B cell (primary cell): ENCODE measurements at regions not wholly inside any gene's neighbourhood (a gene's known extent, or its start where the extent isn't known, plus 50 kb on each side); places are given as distances from the start of the nearest gene placed in this dataset.
"Not testable (repeated sequence)": the region's sequence is repeated elsewhere in the genome, so short reads cannot be mapped to it uniquely, and the experiment has no call there.

Experiments used
- ATAC-seq: fragments of 200-7000 bp; cut with Tn5 transposase; one replicate; pipeline ENCODE4 v1.10.0; 2021; ENCODE audit warnings: low read depth, mild to moderate bottlenecking, moderate number of reproducible peaks, moderate library complexity
- CTCF ChIA-PET: fragments of 350-600 bp; sonication (Branson Sonifier 250); formaldehyde crosslinking; loops from one replicate; lab custom pipeline; 2021; ENCODE audit warnings: antibody characterized with exemption, inconsistent platforms; lab: Charles Lee
- POLR2A ChIA-PET: fragments of 350-600 bp; sonication (Branson Sonifier 250); formaldehyde crosslinking; loops from one replicate; lab custom pipeline; 2021; ENCODE audit warnings: antibody characterized with exemption; lab: Charles Lee
- DNase-seq: peaks from one replicate; pipeline ENCODE4 v3.0.0; 2013
- H2AFZ ChIP-seq: 2 replicates; pipeline ENCODE4 v1.6.1; 2012; ENCODE audit warnings: mild to moderate bottlenecking, low read depth, low read length; ENCODE audit not compliant: insufficient read depth, poor library complexity, severe bottlenecking
- H3K27ac ChIP-seq, 2 donors: 1 replicate in 1 of 2; 2 replicates in 1 of 2; pipeline ENCODE4 v1.5.1; 2012 to 2013; ENCODE audit warnings: low read length in 2 of 2, mild to moderate bottlenecking in 2 of 2, moderate library complexity in 1 of 2
- H3K27me3 ChIP-seq, 4 experiments: fragments of 200-600 bp in 1 of 4; sonication (generic) in 1 of 4; replicated peaks in 1 of 4; 1 replicate in 2 of 4; 2 replicates in 2 of 4; pipeline versions ENCODE4 v1.6.1 to v1.7.0; 2013 to 2016; ENCODE audit warnings: low read length in 3 of 4, mild to moderate bottlenecking in 2 of 4, mixed read lengths in 1 of 4, moderate library complexity in 1 of 4; ENCODE audit not compliant: insufficient read depth in 4 of 4, control insufficient read depth in 3 of 4; ENCODE audit errors: control extremely low read depth in 1 of 4
- H3K36me3 ChIP-seq, 2 experiments: replicated peaks in 1 of 2; 1 replicate in 1 of 2; 2 replicates in 1 of 2; pipeline versions ENCODE4 v1.6.1 to v1.7.1; 2013; ENCODE audit warnings: low read length in 1 of 2; ENCODE audit not compliant: insufficient read depth in 2 of 2, control insufficient read depth in 1 of 2; ENCODE audit errors: control extremely low read depth in 1 of 2, extremely low read depth in 1 of 2
- H3K4me1 ChIP-seq, 2 donors: fragments of 200-600 bp in 1 of 2; sonication (generic) in 1 of 2; 1 replicate in 1 of 2; 2 replicates in 1 of 2; pipeline versions ENCODE4 v1.5.1 to v1.6.1; 2013 to 2017; ENCODE audit warnings: low read length in 2 of 2; ENCODE audit not compliant: control insufficient read depth in 2 of 2, insufficient read depth in 2 of 2
- H3K4me2 ChIP-seq: replicated peaks from 2 replicates; pipeline ENCODE3; 2012; ENCODE audit warnings: mild to moderate bottlenecking, low read depth, low read length; ENCODE audit not compliant: poor library complexity, severe bottlenecking
- H3K4me3 ChIP-seq, 5 experiments: fragments of 200-600 bp in 1 of 5; sonication (generic) in 1 of 5; 1 replicate in 3 of 5; 2 replicates in 2 of 5; pipeline versions ENCODE4 v1.5.1 to v1.7.0; 2011 to 2016; ENCODE audit warnings: low read length in 4 of 5, mild to moderate bottlenecking in 4 of 5, low read depth in 2 of 5, control low read depth in 1 of 5, moderate library complexity in 1 of 5; ENCODE audit not compliant: insufficient read depth in 1 of 5; ENCODE audit errors: control extremely low read depth in 1 of 5, extremely low read depth in 1 of 5
- H3K79me2 ChIP-seq: fragments of 200-600 bp; sonication (generic); one replicate; pipeline ENCODE4 v1.6.0; 2016; ENCODE audit warnings: low read length; ENCODE audit not compliant: control insufficient read depth, insufficient read depth
- H3K9ac ChIP-seq: fragments of 200-600 bp; sonication (generic); 2 replicates; pipeline ENCODE4 v1.6.1; 2017; ENCODE audit warnings: mild to moderate bottlenecking, low read length, moderate library complexity
- H3K9me3 ChIP-seq, 3 donors: one replicate each; pipeline versions ENCODE4 v1.6.1 to v1.7.1; 2013; ENCODE audit warnings: low read length in 2 of 3; ENCODE audit not compliant: control insufficient read depth in 2 of 3, insufficient read depth in 1 of 3; ENCODE audit errors: control extremely low read depth in 1 of 3
- H4K20me1 ChIP-seq: 2 replicates; pipeline ENCODE4 v1.6.0; 2012; ENCODE audit warnings: mild to moderate bottlenecking, low read length; ENCODE audit not compliant: insufficient read depth, control insufficient read depth, poor library complexity, severe bottlenecking
- H3K27ac Mint-ChIP-seq: one replicate; pipeline ENCODE4 v1.8.0; 2021; ENCODE audit warnings: mixed read lengths
- H3K27me3 Mint-ChIP-seq: one replicate; pipeline ENCODE4 v1.8.0; 2021; ENCODE audit warnings: mixed read lengths
- H3K4me1 Mint-ChIP-seq: one replicate; pipeline ENCODE4 v1.8.0; 2021; ENCODE audit warnings: mixed read lengths
- H3K4me3 Mint-ChIP-seq: one replicate; pipeline ENCODE4 v1.8.0; 2021; ENCODE audit warnings: mixed read lengths
- H3K9me3 Mint-ChIP-seq: one replicate; pipeline ENCODE4 v1.8.0; 2022; ENCODE audit warnings: mixed read lengths; ENCODE audit not compliant: insufficient read depth
- WGBS: methylation state at CpG from one replicate; pipeline ENCODE4 v1.1.5; 2013; ENCODE audit warnings: missing lambda C conversion rate; ENCODE audit not compliant: insufficient coverage; 5-methylcytosine and 5-hydroxymethylcytosine counted together
- intact Hi-C: fragments of 100-400 bp; cut with micrococcal nuclease; formaldehyde crosslinking; loops from one replicate; pipeline ENCODE4 v1.10.0; 2022

DNA sequence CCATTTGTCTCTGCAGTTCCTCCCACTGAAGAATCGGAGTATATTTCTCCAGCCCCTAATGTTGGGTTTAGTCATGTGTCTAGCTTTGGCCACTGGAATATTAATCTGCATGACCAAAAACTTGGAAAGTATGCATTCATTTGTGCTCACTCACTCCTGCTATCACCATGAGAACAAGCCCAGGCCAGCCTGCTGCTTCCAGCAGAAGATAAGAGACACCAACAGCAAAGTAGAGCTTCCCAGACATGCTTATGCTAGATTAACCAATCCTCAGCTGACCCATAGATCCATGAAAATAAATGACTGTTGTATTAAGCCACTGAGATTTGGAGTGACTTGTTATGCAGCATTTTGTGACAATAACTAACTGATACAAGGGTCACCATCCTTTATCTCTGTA, 108.8 kb downstream of the ART5 start:
- H4K20me1 ChIP-seq, H3K27ac ChIP-seq, H3K4me3 ChIP-seq, H3K4me3 Mint-ChIP-seq, H3K4me2 ChIP-seq, H3K9me3 ChIP-seq, H3K36me3 ChIP-seq, H3K79me2 ChIP-seq, H2AFZ ChIP-seq, intact Hi-C loops, DNase-seq, ATAC-seq, H3K27ac Mint-ChIP-seq, H3K4me1 Mint-ChIP-seq, H3K9me3 Mint-ChIP-seq, POLR2A ChIA-PET, H3K4me1 ChIP-seq, CTCF ChIA-PET, H3K9ac ChIP-seq, H3K27me3 ChIP-seq: not testable (repeated sequence)
- H3K27me3 Mint-ChIP-seq: peaks cover 13% of the 10 kb centered on the region
- WGBS: no CpG with 5 or more reads among the region's 1 CpG

DNA sequence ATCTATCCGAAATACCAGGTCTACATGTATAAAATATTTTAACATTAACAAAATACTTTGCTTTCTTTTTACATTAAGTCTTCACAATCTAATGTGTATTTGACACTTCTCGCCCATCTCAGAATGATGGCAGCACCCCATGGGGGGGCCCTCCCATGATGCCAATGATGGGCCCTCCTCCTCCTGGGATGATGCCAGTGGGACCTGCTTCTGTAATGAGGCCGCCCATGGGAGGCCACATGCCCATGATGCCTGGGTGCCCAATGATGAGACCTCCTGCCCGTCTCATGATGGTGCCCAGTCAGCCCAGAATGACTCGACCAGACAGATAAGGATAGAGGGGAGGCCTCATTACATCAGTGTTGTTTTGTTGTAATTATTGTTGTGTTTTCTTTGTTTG, 110.5 kb downstream of the ART5 start:
- WGBS: 100% methylated on average over 1 of the region's 5 CpGs
- H2AFZ ChIP-seq, H3K4me1 Mint-ChIP-seq, POLR2A ChIA-PET, H3K4me3 Mint-ChIP-seq, H3K9ac ChIP-seq, intact Hi-C loops, H3K79me2 ChIP-seq, H3K27me3 ChIP-seq, DNase-seq, H3K36me3 ChIP-seq, H3K27ac ChIP-seq, H3K4me2 ChIP-seq, H4K20me1 ChIP-seq, CTCF ChIA-PET, H3K4me3 ChIP-seq, ATAC-seq, H3K9me3 Mint-ChIP-seq, H3K27ac Mint-ChIP-seq, H3K4me1 ChIP-seq, H3K9me3 ChIP-seq: not testable (repeated sequence)
- H3K27me3 Mint-ChIP-seq: peaks cover 13% of the 10 kb centered on the region

DNA sequence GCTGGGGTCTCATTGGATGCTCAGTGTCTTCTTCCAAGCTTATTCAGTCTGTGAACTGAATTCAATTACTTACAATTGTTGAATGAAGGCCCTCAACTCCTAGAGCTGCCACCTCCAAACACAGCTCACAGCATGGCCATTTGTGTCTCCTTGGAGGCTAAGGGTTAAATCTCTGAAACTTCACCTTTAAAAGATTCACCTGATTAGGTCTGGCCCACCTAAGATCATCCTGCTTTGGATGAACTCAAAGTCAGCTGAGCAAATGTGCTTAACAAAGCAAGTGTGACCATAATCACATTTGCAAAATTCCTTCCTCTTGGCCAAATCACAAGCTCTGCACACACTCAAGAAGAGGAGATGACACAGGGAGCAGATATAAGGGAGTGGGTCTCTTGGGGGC, 118.2 kb downstream of the ART5 start:
- H3K4me2 ChIP-seq, H3K4me3 ChIP-seq, H3K27ac ChIP-seq, DNase-seq, CTCF ChIA-PET, H3K4me1 Mint-ChIP-seq, H4K20me1 ChIP-seq, intact Hi-C loops, H3K27ac Mint-ChIP-seq, H3K4me1 ChIP-seq, POLR2A ChIA-PET, H3K9me3 Mint-ChIP-seq, H3K4me3 Mint-ChIP-seq, H3K27me3 ChIP-seq, H2AFZ ChIP-seq, H3K9me3 ChIP-seq, H3K36me3 ChIP-seq, ATAC-seq, H3K79me2 ChIP-seq, H3K9ac ChIP-seq: not testable (repeated sequence)
- H3K27me3 Mint-ChIP-seq: peaks cover 13% of the 10 kb centered on the region

DNA sequence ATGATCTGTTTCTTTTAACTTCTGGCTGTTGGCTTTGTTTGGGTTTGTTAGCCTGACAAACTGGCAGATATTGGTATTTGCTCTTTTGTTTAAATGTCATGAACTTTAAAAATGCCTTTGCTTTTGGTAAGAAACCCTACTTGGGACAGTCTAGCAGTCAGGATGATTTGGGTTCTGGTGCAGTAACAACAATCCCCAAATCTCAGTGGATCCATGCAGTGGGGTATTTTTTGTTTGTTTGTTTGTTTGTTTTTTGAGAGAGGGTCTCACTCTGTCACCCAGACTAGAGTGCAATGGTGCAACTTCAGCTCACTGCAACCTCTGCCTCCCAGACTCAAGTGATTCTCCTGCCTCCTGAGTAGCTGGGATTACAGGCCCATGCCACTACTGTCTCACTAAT, 120.9 kb downstream of the ART5 start:
- H3K4me3 Mint-ChIP-seq, intact Hi-C loops, CTCF ChIA-PET, H2AFZ ChIP-seq, H3K9ac ChIP-seq, H3K4me2 ChIP-seq, DNase-seq, H4K20me1 ChIP-seq, H3K9me3 ChIP-seq, H3K27me3 ChIP-seq, H3K27ac Mint-ChIP-seq, ATAC-seq, H3K36me3 ChIP-seq, POLR2A ChIA-PET, H3K4me1 Mint-ChIP-seq, H3K9me3 Mint-ChIP-seq, H3K4me1 ChIP-seq, H3K79me2 ChIP-seq, H3K4me3 ChIP-seq, H3K27ac ChIP-seq: not testable (repeated sequence)
- H3K27me3 Mint-ChIP-seq: peaks cover 13% of the 10 kb centered on the region
